ENCODE measurements at regions not wholly inside any gene's neighbourhood (a gene's known extent, or its start where the extent isn't known, plus 50 kb on each side); places are given as distances from the start of the nearest gene placed in this dataset.

DNA sequence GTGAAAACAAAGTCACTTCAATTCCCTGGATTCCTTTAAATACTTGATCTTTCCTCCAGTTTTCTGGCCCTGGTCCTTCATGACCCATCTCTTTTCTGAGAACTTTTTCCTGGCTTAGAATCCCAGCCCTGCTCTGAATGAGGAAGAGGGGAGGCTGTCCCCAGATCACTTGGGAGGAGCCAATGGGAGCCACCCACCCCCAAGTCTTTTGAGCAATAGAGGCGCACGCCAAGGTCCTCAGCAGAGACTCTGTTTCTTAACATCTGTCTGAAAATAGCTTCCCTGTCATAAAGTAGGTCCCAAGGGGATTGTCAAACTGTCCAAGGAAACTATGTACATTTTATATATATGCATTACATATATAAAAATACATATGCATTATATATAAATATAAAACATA lies 126.8 kb downstream of the ADRA2A start:
- DNase-seq (ENCODE audit: low read depth) = no peak

GRCh38 chr10:111204838-111205237 lies 128.0 kb downstream of the ADRA2A start:
- DNase-seq (ENCODE audit: low read depth) = no peak

GRCh38 chr10:111206521-111206920 lies 129.7 kb downstream of the ADRA2A start:
- no peak for DNase-seq (ENCODE audit: low read depth)

DNA sequence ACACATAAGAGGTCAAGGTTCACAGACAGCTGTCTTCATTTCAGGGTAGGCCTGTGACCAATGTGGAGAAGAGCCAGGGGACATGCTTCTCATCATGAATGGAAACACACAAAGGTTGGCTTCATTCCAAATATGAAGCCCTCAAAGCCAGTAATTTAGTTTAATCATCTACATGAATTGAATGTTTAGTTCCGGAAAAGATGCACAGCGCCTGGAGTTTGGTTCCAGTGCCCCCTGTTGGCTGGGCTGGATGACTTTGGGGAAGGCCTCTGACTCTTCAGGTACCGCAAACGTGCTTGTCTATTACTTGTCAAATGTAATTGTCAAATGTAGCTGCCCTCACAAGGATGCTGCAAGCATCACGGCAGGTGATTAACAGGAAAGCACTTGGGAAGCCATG lies 130.7 kb downstream of the ADRA2A start:
- no peak for DNase-seq (ENCODE audit: low read depth)

- DNase-seq (ENCODE audit: low read depth) = no peak
Observed at GRCh38 chr10:111208951-111209350, 132.1 kb downstream of the ADRA2A start.

DNA sequence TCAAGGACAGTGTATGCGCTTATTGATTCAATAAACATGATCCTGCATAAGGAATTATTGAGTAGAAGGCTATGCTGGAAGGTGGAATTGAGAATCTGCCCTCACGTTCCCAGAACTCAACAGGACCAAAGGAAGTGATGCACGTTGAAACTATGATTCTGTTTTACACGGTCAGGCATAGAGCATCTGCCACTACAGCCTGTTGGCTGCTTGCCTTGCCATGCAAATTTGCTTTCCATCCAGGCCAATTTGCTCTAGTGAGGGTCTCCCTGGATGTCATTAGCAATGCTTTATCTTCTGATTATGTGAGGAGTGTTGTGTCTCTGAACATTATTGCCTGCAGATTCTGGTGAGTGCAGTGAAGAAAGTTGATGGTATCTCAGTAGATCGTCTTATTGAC lies 132.9 kb downstream of the ADRA2A start:
- no peak for DNase-seq (ENCODE audit: low read depth)

DNA sequence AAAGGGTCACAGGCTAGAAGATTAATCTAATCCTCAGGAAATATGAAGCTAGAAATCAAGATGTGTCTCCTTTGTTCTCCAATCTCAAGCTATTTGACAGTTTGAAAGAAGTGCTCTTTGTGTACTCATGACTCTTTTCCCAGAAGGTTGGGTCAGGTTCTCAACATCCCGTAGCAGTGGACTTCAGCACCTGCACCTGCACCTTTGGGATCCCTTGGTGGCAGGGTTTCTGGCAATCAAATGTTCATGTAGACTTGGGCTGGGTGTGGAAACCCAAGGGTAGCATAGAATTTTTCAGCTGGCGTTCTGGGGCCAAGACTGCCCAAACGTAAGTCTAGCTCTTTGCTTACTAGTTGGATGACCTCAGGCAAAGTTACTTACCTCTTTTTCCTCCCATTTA lies 134.4 kb downstream of the ADRA2A start:
- DNase-seq (ENCODE audit: low read depth) = no peak

DNA sequence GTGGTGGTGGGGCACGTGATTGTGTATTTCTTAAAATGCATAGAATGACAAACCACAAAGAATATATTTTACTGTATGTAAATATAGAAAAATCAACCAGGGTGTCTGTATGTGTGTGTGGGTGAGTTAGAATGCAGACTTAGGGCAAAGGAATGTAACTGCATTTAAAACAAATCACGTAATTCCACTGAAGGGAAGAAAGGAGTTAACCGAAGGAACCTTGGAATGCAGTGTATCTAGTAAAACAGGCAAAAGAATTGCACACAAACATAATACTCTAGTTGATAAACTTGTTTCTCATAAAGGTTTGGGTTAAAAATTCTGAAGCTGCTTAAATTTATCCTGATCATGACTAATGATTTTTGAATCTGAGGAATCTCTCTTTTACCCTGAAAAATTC lies 134.9 kb downstream of the ADRA2A start:
- DNase-seq (ENCODE audit: low read depth) = no peak

GRCh38 chr10:111221682-111222480 lies 145.1 kb downstream of the ADRA2A start:
- DNase-seq (ENCODE audit: low read depth) = no peak

DNA sequence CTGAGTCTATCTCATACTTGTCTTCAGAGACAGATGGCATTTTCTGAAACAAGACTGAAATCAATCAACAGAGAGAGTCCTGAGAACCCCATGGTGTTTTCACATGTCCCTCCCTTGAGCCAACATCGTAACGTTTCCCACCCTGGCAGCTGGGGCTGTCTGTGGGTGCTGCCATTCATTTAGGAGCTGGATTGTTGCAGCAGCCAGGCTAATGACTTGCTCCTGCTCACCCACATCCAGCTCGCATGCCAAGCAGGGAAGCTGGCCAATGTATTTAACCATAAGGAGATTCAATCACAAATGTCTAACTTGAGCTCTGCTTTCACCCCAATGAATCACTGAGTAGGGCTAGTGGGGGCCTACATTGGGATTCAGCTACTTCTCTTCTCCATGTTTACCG lies 146.1 kb downstream of the ADRA2A start:
- DNase-seq (ENCODE audit: low read depth) = no peak

DNA sequence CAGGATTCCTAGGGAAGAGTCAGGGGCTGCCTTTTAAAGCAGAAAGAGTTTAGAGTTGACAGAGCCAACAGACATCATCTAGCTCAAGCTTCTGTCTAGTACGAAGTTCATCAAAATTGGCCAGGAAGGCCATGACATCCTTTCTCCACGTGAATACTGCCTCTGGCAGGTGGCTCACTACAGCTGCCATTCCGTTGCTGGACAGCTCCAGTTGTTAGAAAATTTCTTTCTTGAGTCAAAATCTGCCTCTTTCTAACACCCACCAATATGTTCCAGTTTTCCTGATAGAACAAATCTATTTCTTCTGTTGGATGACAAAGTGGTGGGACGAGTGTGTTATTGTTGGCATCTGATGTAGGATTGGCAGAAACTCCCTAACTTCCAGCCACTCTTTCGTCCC lies 154.9 kb downstream of the ADRA2A start:
- DNase-seq (ENCODE audit: low read depth) = no peak

GRCh38 chr10:111233439-111233838 lies 156.6 kb downstream of the ADRA2A start:
- no peak for DNase-seq (ENCODE audit: low read depth)

GRCh38 chr10:111234234-111234913 lies 157.5 kb downstream of the ADRA2A start:
- DNase-seq (ENCODE audit: low read depth) = no peak

DNA sequence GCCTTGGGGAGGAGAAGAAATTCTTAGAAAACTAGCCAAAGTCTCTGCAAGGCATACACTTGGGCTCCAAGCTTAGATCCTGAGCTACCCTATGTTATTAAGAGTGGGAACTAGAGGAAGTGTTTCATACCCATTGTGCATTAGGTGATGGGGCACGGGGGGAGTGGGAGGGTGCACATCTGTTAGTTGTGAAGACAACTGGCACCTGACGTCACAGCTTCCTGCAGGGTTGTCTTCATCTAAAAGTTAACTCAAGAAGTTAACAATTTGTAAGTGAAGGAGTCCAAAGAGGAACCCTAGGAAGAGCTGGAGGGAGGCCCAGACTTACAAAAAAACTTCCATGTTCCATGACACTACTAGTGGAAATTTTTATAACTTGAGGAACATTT lies 158.1 kb downstream of the ADRA2A start:
- DNase-seq (ENCODE audit: low read depth) = no peak

DNA sequence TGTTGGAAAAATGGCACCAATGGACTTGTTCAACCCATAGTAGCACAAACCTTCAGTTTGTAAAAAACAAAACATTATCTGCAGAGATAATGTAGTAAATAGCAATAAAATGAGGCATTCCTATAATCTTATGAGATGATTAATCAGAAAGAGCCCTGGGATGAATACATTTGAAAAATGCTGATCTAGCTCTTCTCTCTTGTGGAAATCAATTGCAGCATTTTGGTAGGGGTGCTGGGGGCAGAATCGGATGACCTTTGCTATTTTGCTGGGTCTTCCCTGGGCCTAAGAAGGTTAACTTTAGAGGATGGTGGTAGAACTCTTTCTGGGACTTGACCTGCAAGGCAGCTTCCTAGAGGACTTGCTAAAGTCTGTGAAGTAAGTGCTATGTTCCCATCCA lies 163.5 kb downstream of the ADRA2A start:
- no peak for DNase-seq (ENCODE audit: low read depth)

- DNase-seq (ENCODE audit: low read depth) = no peak
Observed at GRCh38 chr10:111243126-111243525, 166.3 kb downstream of the ADRA2A start.

DNA sequence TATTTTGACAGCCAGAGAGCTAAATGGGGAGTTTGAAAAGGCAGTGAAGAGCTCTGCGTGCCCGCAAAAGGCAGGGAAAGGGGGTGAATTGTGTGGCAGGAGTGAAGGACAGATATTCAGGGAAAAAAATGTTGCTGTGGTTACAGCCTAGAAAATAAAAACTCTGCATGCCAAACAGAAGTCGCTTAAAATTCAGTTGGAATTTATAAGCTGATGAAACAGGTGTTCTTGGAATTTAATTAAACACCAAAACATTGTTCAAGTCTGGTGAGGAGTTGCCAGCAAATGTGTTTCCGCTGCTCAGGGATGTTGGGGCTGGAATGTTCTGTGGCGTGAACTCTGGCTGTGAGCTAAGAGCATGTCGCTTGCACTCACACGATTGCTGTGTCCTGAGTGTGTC lies 169.3 kb downstream of the ADRA2A start:
- DNase-seq (ENCODE audit: low read depth) = no peak

- DNase-seq (ENCODE audit: low read depth) = no peak
Observed at GRCh38 chr10:111246814-111247452, 170.1 kb downstream of the ADRA2A start.

DNA sequence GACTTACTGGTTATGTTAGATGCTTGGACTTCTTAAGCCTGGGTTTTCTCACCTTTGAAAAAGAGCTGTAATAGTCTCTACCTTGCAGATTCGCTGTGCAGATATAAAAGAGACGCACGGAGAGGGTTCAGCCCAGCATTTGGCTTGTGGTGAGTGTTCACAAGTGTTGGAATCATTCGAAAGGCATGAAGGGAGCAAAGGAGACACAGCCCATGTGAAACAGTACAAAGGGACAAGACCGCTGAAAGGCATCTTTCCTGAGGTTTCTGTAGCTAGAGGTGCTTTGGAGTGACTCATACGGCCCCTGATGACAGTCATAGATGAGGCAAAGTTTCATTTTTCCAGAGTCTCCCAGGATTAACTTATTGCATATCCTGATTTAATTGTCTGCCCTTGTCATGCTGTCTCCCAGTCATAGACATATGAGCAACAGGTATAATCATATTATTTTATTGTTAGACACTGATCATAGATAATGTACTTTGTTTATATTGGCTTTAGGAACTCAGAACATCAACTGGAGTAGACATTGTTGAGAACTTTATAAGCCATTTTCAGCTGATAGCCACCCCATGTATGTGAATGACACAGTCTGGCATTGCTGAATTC lies 171.1 kb downstream of the ADRA2A start:
- DNase-seq (ENCODE audit: low read depth) = no peak

DNA sequence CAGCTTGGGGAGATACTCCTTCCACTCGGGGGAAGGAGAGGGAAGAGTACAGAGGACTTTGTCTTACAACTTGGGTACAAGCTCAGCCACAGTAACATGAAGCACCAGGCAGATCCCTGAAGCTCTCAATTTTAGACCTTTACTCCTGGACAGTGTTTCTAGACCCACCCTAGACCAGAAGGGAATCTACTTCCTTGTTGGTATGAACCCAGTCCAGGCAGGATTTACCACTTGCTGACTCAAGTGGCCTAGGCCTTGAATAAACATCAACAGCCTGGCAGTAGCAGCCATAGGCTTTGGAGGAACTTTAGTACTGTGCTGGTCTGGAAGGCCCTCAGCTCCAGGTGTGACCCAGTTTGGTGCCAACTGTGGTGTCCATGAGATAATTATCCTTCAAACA lies 173.1 kb downstream of the ADRA2A start:
- DNase-seq (ENCODE audit: low read depth) = no peak

GRCh38 chr10:111261081-111261615 lies 184.3 kb downstream of the ADRA2A start:
- DNase-seq (ENCODE audit: low read depth) = no peak

DNA sequence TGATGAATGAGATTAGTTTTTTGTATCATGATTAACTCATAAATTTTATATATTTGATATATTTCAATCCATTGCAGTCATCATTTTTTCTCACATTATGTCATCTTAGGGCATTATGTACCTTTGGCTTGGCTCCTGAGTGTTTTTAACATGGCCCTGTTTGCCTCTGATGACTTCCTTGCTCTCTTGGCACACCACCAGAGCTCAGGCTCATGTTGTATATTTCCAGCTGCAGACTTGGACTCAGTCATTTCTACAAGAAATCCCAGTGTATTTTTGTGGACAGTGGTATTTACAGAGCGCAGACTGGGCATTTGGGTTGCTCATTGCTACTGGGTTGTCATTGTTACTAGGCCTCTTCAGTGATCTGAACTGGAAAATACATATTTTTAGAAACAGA lies 188.5 kb downstream of the ADRA2A start:
- DNase-seq (ENCODE audit: low read depth) = no peak

GRCh38 chr10:111266165-111266564 lies 189.3 kb downstream of the ADRA2A start:
- no peak for DNase-seq (ENCODE audit: low read depth)

All from non-pigmented ciliary epithelial cell (primary cell).